Limb (tissue), 2 donors: ENCODE measurements at regions not wholly inside any gene's neighbourhood (a gene's known extent, or its start where the extent isn't known, plus 50 kb on each side); places are given as distances from the start of the nearest gene placed in this dataset.
"Not testable (repeated sequence)": the region's sequence is repeated elsewhere in the genome, so short reads cannot be mapped to it uniquely, and the experiment has no call there.

Experiments used
- DNase-seq, 2 donors: peaks; one replicate each; pipeline ENCODE4 v3.0.0-alpha.2; 2016; ENCODE audit errors: extremely low spot score in 2 of 2

DNA sequence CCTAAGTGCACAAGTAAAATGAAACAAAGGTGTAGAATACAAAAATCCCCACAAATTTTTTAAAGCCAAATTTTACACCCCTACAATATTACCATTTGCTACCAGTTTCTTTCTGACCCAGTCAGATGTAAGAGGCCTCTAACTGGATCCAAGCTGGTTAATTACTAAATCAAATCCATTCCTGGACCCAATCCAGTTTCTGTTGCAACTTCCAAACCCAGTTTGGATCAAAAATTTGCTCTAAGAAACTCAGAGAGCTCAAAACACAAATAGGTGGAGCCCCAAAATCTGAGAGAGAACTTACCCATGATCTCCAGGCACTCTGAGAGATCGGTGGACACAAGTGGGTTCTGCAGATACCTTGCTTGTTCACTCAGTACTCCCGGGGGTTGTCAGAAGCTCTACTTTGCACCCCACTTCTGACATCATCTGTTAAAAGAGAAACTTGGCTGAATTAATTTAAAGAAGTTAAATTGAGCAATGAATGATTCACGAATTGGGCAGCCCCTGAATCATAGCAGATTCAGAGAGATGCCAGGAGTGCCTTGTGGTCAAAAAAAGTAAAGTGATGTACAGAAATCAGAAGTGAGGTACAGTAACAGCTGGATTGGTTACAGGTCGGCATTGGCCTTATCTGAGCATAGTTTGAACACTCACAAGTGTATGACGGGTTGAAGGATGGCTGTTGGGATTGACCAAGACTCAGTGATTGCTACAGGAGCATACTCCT is 448.0 kb downstream of the KCNT2 start:
- no peak for DNase-seq

- DNase-seq, result no peak
These were observed 452.7 kb downstream of the KCNT2 start for GRCh38 chr1:196155586-196155985.

- no peak for DNase-seq
These were observed 455.3 kb downstream of the KCNT2 start for GRCh38 chr1:196152975-196153374.

- DNase-seq, result no peak
These were observed 456.2 kb downstream of the KCNT2 start for GRCh38 chr1:196152086-196152485.

- peak in 1 of 2 donors; percentile 63 for DNase-seq
These were observed 459.8 kb downstream of the KCNT2 start for GRCh38 chr1:196148367-196148970.

- DNase-seq, result no peak
These were observed 460.7 kb downstream of the KCNT2 start for GRCh38 chr1:196147530-196147929.

DNA sequence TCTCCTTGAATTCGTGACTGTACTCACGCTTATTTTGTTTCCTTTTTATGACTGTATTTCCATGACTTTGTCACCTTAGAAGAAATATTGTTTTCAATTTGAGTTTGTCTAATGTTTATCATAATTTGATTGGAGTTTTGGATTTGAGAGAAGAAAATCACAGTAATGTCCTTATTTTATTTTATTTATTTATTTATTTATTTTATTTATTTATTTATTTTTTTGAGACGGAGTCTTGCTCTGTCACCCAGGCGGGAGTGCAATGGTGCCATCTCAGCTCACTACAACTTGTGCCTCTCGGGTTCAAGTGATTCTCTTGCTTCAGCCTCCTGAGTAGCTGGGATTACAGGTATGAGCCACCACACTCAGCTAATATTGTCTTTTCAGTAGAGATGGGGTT is 463.1 kb downstream of the KCNT2 start:
- not testable (repeated sequence) for DNase-seq

- no peak for DNase-seq
These were observed 463.7 kb downstream of the KCNT2 start for GRCh38 chr1:196144588-196144987.

GRCh38 chr1:196143602-196144342 is 464.5 kb downstream of the KCNT2 start:
- no peak for DNase-seq

DNA sequence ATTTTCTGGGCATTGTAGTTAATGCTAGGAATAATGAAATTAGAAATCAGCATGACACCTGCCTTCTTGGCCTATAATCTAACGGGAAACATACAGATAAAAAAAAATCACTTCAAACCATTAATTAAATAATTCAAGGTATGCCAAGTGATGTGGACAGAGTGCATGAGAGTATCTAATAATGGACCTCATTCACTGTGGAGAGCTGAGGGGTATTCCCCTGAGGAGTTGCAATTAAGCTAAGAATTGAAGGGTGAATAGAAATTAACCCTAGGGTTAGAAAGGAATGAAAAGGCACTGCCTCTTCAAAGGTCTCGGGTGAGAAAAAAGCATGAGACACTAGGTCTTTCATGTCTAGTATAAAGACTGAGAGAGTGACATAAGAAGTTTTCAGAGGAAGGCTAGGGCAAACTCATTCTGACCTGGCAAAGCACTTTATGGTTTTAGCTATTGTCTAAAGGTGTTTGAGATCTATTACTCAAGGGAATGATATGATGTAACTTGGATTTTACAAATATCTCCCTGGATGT is 466.1 kb downstream of the KCNT2 start:
- DNase-seq, result no peak

DNA sequence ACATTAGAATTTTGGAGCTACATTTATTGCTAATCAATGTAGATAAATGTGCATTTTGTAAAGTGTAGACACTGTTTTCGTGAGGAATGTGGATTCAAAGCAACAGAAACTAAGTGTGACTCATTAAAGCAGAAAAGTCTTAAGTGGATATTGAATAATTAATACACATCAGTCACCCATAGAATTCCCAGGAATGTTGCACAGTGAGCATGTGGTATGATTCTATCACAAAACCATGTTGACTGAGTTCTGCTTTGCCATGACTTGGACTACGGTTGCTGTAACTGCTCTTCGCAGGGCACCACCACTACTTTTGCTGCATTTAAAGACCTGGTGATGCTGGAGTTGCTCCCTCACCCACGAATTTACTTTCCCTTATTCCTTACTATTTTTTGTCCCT is 471.8 kb downstream of the KCNT2 start:
- no peak for DNase-seq

- no peak for DNase-seq
These were observed 476.5 kb downstream of the KCNT2 start for GRCh38 chr1:196131691-196132090.

- DNase-seq, result no peak
These were observed 479.4 kb downstream of the KCNT2 start for GRCh38 chr1:196128835-196129234.

- DNase-seq, result no peak
These were observed 487.1 kb downstream of the KCNT2 start for GRCh38 chr1:196121181-196121580.

GRCh38 chr1:196115646-196116045 is 492.6 kb downstream of the KCNT2 start:
- no peak for DNase-seq

DNA sequence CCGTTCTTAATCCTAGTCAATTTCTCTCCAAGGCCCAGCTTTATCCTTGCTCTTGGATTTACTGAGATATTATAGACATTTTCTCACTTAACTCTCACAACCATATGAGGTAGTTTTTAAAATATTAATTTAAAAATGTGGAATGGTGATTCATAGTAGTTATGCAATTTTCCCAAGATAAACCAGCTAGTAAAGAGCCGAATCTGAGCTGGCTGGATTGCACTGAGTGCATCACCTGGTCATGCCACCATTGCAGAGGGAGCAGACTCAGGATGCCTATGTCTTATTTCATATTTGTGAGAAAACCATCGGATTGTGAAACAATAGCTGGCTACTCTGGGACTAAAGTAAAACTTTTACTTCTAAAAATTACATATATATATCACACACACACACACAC is 494.0 kb downstream of the KCNT2 start:
- DNase-seq, result no peak

GRCh38 chr1:196108990-196109389 is 499.2 kb downstream of the KCNT2 start:
- DNase-seq, result not testable (repeated sequence)

- no peak for DNase-seq
These were observed 502.3 kb downstream of the KCNT2 start for GRCh38 chr1:196105901-196106300.

DNA sequence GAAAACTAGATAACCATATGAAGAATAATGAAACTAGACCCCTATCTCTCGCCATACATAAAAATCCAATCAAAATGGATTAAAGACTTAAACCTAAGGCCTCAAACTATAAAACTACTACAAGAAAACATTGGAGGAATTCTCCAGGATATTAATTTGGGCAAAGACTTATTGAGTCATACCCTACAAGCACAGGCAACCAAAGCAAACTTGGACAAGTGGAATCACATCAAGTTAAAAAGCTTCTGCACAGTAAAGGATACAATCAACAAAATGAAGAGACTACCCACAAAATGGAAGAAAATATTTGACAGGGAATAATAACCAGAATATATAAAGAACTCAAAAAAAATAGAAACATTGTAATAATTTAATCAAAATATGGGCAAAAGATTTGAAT is 505.4 kb downstream of the KCNT2 start:
- no peak for DNase-seq

- no peak for DNase-seq
These were observed 510.2 kb downstream of the KCNT2 start for GRCh38 chr1:196098000-196098399.

- no peak for DNase-seq
These were observed 513.4 kb downstream of the KCNT2 start for GRCh38 chr1:196094821-196095220.

GRCh38 chr1:196091397-196092135 is 516.7 kb downstream of the KCNT2 start:
- no peak for DNase-seq
